Stromal cell of bone marrow (primary cell): ENCODE measurements at regions not wholly inside any gene's neighbourhood (a gene's known extent, or its start where the extent isn't known, plus 50 kb on each side); places are given as distances from the start of the nearest gene placed in this dataset.

Experiments used
- DNase-seq: peaks from one replicate; pipeline ENCODE4 v3.0.0-alpha.2; 2012; ENCODE audit warnings: low read depth

DNA sequence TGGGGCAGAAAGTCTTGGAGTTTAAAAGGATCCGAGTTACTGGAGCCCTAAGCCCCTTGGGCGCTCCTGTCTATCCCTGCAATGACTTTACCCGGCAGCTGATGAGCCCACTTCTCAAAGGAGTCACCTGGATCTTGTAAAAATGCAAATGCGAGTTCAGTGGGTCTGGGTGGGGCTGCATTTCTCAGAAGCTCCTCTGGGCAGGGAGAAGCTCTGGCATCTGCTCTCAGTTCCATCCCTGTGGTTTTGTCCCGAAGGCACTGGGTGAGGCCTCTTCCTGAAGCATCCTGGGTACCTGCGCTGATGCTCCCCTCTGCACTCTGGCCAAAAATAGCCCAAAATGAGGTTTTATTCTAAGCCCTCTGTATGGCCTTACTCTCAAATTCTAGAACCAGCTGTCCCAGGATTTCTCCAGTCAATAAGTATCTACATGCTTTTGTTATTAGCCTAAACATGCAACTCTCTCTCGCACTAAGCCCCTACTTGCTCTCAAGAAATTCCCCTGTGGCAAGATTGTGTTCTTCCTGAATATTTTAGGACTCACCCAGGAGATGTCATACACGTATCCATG lies 167.8 kb upstream of the APCDD1 start:
- no peak for DNase-seq

DNA sequence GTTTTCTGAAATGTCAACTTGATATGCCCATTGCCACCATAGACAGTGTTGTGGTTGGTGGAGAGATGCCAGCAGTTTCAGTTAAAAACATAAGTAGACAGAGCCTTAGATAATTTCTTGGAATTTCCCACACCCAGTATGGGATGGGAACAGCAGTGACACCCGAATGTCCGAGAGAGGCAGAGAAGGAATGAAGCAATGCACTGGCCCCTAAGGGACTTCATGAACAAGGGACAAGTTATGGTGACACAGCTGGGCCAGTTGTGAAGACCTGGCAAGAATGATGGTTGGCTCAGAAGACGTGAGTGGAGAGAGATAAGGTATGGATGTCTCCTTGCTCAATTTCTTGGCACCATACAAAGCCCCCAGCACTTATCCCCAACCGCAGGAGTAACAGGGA lies 165.2 kb upstream of the APCDD1 start:
- DNase-seq: no peak

GRCh38 chr18:10289951-10290637 lies 164.3 kb upstream of the APCDD1 start:
- no peak for DNase-seq

DNA sequence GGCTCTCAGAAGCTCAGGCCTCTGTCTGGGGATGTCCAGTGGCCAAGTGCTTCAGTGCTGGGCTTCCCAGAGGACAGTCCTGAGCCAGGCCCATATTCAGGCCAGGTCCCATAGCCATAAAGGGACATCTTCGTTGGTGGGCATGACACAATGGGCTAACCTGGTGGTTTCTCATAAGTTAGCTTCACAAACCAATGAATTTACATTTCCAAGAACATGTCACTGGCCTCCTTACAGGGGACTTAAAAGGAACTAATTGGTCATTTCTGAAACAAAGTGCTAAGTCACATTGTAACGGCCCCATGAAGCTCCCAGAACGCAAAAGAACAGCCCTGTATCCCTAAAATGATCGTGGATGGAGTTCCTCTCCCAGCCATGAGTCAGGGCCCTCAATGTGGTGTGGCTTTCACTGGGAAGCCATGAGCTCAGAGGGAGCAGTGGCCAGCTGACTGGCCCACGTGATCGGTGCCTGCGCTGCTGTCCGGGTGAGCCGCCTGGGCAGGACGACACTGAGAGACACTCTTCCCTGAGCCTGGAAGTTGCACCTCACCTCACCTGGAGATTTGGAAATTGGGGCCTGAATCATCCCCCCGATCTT lies 163.7 kb upstream of the APCDD1 start:
- no peak for DNase-seq

GRCh38 chr18:10291568-10291981 lies 162.9 kb upstream of the APCDD1 start:
- no peak for DNase-seq

DNA sequence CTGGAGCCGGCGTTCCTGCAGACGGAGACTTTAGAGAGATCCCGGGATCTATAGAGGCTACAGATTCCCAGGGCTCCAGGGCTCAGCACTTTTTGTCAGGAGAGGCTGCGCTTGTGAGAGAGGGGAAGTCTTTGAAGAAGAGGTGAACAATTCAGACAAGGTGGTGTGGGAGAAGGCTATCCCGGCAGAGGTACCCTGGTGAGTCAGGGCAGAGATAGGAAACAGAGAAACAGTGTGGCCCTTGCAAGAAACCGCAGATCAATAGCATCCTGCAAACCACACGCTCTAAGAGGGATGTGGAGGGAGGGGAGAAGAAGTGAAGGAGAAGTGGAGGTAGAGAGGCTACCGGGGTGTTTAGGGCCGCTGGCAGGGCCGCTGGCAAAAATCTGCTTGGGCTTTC lies 160.5 kb upstream of the APCDD1 start:
- no peak for DNase-seq

DNA sequence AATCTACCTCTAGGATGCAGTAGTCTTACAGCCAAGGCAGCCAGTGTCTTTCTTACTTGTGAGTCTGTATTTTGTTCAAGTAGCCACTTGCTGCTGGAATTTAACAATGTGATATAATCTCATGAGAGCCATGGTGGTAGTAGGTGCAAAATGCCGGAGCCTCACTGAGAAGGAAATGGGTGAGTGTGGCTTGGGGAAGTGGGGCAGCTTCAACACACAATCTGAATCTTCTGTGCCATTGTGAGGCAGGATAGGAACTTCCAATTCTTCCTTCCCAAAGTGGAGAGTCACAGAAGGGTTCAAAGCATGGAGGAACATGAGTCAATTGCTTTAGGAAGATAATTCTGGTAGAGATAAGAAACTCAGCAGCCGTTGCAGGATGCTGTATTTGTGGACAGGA lies 158.7 kb upstream of the APCDD1 start:
- no peak for DNase-seq

- DNase-seq: no peak
These were observed 157.9 kb upstream of the APCDD1 start for GRCh38 chr18:10296491-10296890.

GRCh38 chr18:10297086-10297485 lies 157.3 kb upstream of the APCDD1 start:
- DNase-seq: no peak

DNA sequence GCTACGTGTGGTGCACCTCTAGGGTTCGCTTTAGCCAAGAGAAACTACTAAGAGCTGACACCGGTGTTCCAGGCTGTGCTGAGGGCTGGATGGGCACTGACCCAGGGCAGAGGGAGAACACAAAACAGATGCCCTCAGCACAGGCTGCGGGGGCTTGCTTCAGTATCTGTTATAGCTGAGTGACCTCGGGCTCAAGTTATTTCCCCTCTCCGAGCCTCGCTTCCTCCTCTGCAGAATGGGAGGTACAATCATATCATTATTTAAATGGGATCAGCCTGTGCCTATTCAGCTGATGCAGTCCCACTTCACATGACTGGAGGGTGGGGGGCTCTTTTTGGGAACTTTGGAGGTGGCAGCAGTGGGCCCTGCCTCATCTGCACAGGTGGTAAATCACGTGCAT lies 156.1 kb upstream of the APCDD1 start:
- DNase-seq: no peak

GRCh38 chr18:10299643-10300042 lies 154.8 kb upstream of the APCDD1 start:
- no peak for DNase-seq

- DNase-seq: no peak
These were observed 153.7 kb upstream of the APCDD1 start for GRCh38 chr18:10300739-10301138.

DNA sequence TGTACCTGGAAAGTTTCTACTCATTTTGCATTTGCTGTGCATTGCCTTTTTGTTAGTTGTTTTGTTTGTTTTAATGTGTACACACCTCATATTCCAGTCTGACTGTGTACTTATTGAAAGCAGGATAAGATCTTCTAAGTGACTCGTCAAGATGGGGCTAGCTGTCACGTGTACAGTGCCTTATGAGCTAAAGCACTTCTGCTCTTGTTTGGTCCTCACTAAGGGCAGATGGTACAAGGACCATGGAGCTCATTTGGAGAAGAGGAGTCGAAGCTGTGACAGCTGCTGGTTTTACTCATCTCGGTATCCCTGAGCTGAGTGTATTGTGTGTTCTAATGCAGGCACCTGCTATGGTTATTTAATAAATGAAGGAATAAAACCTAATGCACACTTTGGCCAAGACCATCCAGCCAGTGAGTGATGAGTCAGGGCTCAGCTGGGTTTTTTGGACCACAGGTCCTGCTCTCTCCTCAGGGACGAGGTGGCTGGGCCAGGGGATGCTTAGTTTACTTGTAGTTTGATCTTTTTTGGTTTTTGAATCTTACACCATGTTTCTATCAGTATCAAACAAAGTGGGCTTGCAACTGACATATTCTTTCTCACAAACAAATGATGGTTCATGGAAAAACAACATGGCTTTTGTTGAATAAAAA lies 152.5 kb upstream of the APCDD1 start:
- DNase-seq: no peak

- DNase-seq: no peak
These were observed 151.3 kb upstream of the APCDD1 start for GRCh38 chr18:10303171-10303570.

GRCh38 chr18:10304853-10305252 lies 149.6 kb upstream of the APCDD1 start:
- DNase-seq: peak; percentile 78

DNA sequence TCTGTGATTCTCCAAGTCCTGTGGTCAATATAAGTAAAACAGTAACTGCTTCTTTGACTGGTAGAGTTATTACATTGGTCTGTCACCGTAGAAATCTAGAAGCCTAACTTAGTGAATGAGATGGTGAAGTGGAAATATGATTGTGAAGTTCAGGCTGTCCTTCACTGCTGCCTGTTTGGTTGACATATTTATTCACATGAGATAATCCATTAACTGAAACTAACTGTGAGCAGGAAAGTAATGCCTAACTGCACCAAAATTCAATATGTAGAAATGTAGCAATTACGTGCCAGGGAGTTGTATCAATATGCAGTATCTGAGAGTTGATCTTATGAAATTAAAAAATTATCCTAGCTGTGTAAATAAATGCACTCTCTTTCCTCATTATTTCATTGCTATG lies 147.7 kb upstream of the APCDD1 start:
- DNase-seq: no peak

DNA sequence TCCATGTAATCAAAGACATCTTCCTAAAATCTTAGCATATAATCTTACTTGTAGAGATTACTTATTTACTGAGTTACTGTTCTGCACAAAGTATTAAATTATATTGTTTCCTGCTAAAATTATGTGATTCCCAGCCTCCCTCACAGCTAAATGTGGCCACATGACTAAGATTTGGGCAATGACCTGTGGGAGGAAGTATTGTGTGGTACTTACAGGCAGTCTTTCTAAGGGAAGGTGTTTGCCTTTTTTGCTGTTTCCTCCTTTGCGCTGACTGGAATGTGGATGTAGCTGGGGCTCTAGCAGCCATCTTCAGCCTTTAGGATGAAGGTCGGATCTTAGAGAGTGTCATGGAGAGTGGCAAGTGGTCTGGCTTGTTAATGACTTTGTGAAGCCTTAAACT lies 146.3 kb upstream of the APCDD1 start:
- no peak for DNase-seq

- DNase-seq: no peak
These were observed 143.8 kb upstream of the APCDD1 start for GRCh38 chr18:10310626-10311025.

- no peak for DNase-seq
These were observed 142.0 kb upstream of the APCDD1 start for GRCh38 chr18:10312326-10313015.

DNA sequence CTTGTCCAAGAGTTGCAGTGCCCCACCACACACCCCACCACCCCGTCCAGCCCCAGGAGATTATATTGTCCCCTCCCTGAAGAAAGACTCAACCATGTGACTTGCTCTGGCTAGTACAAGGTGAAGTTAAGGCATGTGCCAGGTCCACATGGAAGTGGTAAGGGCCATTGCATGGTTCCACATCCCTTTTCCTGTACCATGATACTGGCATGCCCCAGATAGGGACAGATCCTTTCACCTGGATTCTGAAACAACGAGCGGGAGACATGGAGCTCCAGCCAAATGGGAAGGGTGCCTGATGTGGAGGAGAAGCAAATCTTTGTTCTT lies 141.5 kb upstream of the APCDD1 start:
- no peak for DNase-seq

GRCh38 chr18:10314066-10314465 lies 140.4 kb upstream of the APCDD1 start:
- no peak for DNase-seq

DNA sequence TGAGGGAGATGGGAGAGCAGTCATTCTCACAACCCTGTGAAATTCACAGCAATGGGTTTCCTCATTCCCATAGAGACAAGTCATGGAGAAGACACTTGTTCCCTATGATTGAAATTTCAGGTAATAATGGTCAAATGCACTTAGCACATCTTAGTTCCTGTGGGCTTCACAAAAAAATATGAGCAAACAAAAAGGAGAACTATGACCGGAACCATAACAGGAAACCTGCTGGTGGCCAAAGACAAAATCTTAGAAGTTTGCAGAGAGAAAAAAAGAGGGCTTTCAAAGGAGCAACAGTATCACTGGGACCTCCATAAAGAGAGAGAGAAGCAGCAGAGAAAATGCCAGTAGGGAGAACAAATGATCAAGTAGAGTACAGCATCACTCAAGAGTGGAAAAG lies 138.9 kb upstream of the APCDD1 start:
- DNase-seq: no peak

DNA sequence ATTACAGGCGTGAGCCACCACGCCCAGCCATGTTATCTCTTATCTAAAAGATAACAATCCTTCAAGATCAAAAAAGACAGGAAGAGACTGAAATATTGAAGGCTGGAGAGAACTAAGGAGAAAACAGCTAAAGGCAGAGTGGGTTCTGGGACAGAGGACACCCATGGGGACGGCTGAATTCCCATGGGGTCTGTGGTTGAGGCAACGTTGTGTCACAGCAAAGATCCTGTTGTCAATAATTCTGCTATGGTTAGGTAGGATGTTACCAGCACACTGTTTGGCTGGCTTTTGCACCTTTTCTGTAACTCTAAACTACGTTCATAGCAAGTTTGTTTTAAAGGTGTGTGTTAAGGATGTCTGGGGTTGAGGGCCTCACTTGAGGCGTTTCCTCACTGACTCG lies 137.7 kb upstream of the APCDD1 start:
- no peak for DNase-seq
